OCI-LY7 (cell line): ENCODE measurements at regions not wholly inside any gene's neighbourhood (a gene's known extent, or its start where the extent isn't known, plus 50 kb on each side); places are given as distances from the start of the nearest gene placed in this dataset.
"Not testable (repeated sequence)": the region's sequence is repeated elsewhere in the genome, so short reads cannot be mapped to it uniquely, and the experiment has no call there.

Source experiments
- BruUV-seq: library from RNA; stranded (reverse); fragments of 400-500 nt; replicated peaks from 2 replicates; lab custom pipeline; 2021; lab: Mats Ljungman, UMichigan
- CTCF ChIA-PET: fragments of 300-600 bp; sonication (Branson Sonifier 250); formaldehyde crosslinking; loops from one replicate; lab custom pipeline; 2022; ENCODE audit warnings: antibody characterized with exemption; ENCODE audit not compliant: unreplicated experiment; lab: Charles Lee
- POLR2A ChIA-PET: fragments of 300-600 bp; sonication (Branson Sonifier 250); formaldehyde crosslinking; loops from one replicate; lab custom pipeline; 2022; ENCODE audit warnings: antibody characterized with exemption; lab: Charles Lee
- DNase-seq: peaks from one replicate; pipeline ENCODE4 v3.0.0-alpha.2; 2015; ENCODE audit warnings: low spot score
- H2AFZ ChIP-seq: fragments of 200-600 bp; sonication (generic), shearing (Covaris generic); 2 replicates; pipeline ENCODE4 v1.6.1; 2014; ENCODE audit warnings: mild to moderate bottlenecking, antibody characterized with exemption, low read length, moderate library complexity
- H3K27ac ChIP-seq: fragments of 200-600 bp; sonication (generic); 2 replicates; pipeline ENCODE4 v1.5.1; 2014; ENCODE audit warnings: mixed run types, low read depth, mild to moderate bottlenecking, moderate library complexity, low read length, inconsistent platforms; ENCODE audit not compliant: poor library complexity, severe bottlenecking
- H3K36me3 ChIP-seq: fragments of 200-600 bp; sonication (generic); 2 replicates; pipeline ENCODE4 v1.6.1; 2014; ENCODE audit warnings: mild to moderate bottlenecking, antibody characterized with exemption, low read length, moderate library complexity, mixed read lengths; ENCODE audit not compliant: insufficient read depth
- H3K4me1 ChIP-seq: fragments of 200-600 bp; sonication (generic); 2 replicates; pipeline ENCODE4 v1.5.1; 2014; ENCODE audit warnings: mild to moderate bottlenecking, low read length; ENCODE audit not compliant: insufficient read depth, poor library complexity, severe bottlenecking
- H3K4me2 ChIP-seq: fragments of 200-600 bp; sonication (generic); 2 replicates; pipeline ENCODE4 v1.6.1; 2014; ENCODE audit warnings: mild to moderate bottlenecking, low read length
- H3K4me3 ChIP-seq: fragments of 200-600 bp; sonication (generic); 2 replicates; pipeline ENCODE4 v1.5.1; 2014; ENCODE audit warnings: mild to moderate bottlenecking, low read depth, low read length; ENCODE audit not compliant: poor library complexity, severe bottlenecking
- H3K79me2 ChIP-seq: fragments of 200-600 bp; sonication (generic); 2 replicates; pipeline ENCODE4 v1.6.1; 2016; ENCODE audit warnings: low read depth, mild to moderate bottlenecking, low read length, moderate library complexity, mixed read lengths; ENCODE audit not compliant: insufficient read depth
- H3K9me2 ChIP-seq: fragments of 200-600 bp; sonication (generic); 2 replicates; pipeline ENCODE4 v1.6.1; 2016; ENCODE audit warnings: mild to moderate bottlenecking, low read length, mixed read lengths; ENCODE audit not compliant: insufficient read depth
- H3K9me3 ChIP-seq: fragments of 200-600 bp; sonication (generic); 2 replicates; pipeline ENCODE4 v1.6.1; 2014; ENCODE audit warnings: mild to moderate bottlenecking, mixed run types, low read length, mixed read lengths
- H4K20me1 ChIP-seq: fragments of 200-600 bp; sonication (generic); 2 replicates; pipeline ENCODE4 v1.6.1; 2014; ENCODE audit warnings: mild to moderate bottlenecking, antibody characterized with exemption, low read length, moderate library complexity, mixed read lengths; ENCODE audit not compliant: insufficient read depth
- EZH2phosphoT487 ChIP-seq: fragments of 200-600 bp; sonication (generic); IDR thresholded peaks from 2 replicates; pipeline ENCODE4 v1.6.1; 2018; ENCODE audit warnings: low read depth, borderline replicate concordance, mild to moderate bottlenecking, mixed run types, antibody characterized with exemption, low read length, moderate library complexity, mixed read lengths
- intact Hi-C: fragments of 100-400 bp; cut with micrococcal nuclease; formaldehyde crosslinking; loops from one replicate; pipeline ENCODE4 v1.10.0; 2022; ENCODE audit not compliant: unreplicated experiment
- TF ChIP-seq, protein P1 (sequence below): fragments of 200-600 bp; sonication (generic); conservative IDR thresholded peaks from 2 replicates; pipeline ENCODE4 v1.5.1; 2014; ENCODE audit warnings: mild to moderate bottlenecking, antibody characterized with exemption, low read length, moderate library complexity, mixed read lengths

DNA sequence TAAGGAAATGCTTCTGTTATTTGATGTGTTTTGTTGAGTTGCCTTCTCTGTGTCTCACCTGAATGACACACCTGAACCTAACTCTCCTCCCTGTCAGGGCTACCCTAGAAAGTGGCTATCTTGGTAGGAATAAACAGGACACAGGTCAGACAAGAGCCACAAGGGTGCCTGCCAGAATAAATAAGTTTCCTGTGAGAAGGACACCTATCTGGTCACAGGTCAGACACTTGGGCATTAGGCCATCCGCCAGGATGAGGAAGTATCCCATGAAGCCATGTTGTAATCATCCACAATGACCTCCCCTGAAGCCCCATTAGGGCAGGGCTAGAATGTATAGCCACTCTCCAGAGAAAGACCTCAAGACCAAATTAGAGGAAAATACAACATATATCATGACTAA is 318.8 kb downstream of the ZNF674 start:
- H3K9me2 ChIP-seq: no peaks in the 10 kb centered on the region
- no peaks in the 10 kb centered on the region for H3K79me2 ChIP-seq
- TF ChIP-seq, protein P1, sequence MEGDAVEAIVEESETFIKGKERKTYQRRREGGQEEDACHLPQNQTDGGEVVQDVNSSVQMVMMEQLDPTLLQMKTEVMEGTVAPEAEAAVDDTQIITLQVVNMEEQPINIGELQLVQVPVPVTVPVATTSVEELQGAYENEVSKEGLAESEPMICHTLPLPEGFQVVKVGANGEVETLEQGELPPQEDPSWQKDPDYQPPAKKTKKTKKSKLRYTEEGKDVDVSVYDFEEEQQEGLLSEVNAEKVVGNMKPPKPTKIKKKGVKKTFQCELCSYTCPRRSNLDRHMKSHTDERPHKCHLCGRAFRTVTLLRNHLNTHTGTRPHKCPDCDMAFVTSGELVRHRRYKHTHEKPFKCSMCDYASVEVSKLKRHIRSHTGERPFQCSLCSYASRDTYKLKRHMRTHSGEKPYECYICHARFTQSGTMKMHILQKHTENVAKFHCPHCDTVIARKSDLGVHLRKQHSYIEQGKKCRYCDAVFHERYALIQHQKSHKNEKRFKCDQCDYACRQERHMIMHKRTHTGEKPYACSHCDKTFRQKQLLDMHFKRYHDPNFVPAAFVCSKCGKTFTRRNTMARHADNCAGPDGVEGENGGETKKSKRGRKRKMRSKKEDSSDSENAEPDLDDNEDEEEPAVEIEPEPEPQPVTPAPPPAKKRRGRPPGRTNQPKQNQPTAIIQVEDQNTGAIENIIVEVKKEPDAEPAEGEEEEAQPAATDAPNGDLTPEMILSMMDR: no peak
- no peak for TF ChIP-seq EZH2phosphoT487
- no TSS peak for BruUV-seq
- no peaks in the 10 kb centered on the region for H3K4me1 ChIP-seq
- CTCF ChIA-PET: no interaction called here
- POLR2A ChIA-PET: no interaction called here
- no peak overlapping the region for H3K4me2 ChIP-seq
- no peak overlapping the region for H3K4me3 ChIP-seq
- no peaks in the 10 kb centered on the region for H4K20me1 ChIP-seq
- intact Hi-C loops: no loop called here
- H3K27ac ChIP-seq: no peak overlapping the region
- H3K36me3 ChIP-seq: no peaks in the 10 kb centered on the region
- H2AFZ ChIP-seq: no peak overlapping the region
- no peaks in the 10 kb centered on the region for H3K9me3 ChIP-seq
- DNase-seq: no peak

DNA sequence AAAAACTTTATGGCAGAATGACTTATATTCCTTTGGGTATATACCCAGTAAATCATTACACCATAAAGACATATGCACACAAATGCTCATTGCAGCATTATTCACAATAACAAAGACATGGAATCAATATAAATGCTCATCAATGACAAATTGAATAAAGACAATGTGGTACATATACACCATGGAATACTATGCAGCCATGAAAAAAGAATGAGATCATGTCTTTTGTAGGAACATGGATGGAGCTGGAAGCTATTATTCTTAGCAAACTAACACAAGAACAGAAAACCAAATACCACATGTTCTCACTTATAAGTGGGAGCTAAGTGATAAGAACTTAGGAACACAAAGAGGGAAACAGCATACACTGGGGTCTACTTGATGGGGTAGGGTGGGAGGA is 321.7 kb downstream of the ZNF674 start:
- CTCF ChIA-PET, H3K9me2 ChIP-seq, POLR2A ChIA-PET, BruUV-seq, intact Hi-C loops, H3K4me2 ChIP-seq, H3K4me1 ChIP-seq, DNase-seq, H2AFZ ChIP-seq, H3K79me2 ChIP-seq, H4K20me1 ChIP-seq, H3K27ac ChIP-seq, H3K4me3 ChIP-seq, H3K36me3 ChIP-seq, H3K9me3 ChIP-seq: not testable (repeated sequence)

DNA sequence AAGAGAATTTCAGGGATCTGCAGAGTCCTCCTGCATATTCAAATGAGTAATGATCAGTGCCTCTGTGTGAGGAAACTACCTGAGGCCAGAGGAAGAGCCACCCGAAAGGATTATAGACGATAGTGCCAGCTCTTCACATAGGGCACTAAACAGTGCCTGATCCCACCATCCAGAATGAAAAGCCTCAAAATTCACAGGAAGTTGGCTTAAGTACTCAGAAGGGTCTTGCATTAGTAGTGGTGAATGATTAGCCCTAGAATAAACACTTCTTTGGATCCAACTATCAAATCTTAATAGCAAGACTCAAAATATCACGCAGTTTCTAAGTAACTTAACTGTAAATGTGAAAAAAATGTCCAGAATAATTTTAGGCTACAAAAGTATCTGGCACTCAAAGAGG is 324.4 kb downstream of the ZNF674 start:
- Histone ChIP-seq H2AFZ (no peak overlapping the region), H3K79me2 (no peaks in the 10 kb centered on the region), H3K4me1 (no peaks in the 10 kb centered on the region), H3K27ac (no peak overlapping the region), H3K4me3 (no peak overlapping the region), H4K20me1 (no peaks in the 10 kb centered on the region), H3K4me2 (no peak overlapping the region), H3K9me2 (no peaks in the 10 kb centered on the region), H3K36me3 (no peaks in the 10 kb centered on the region), H3K9me3 (no peaks in the 10 kb centered on the region)
- TF ChIP-seq, protein P1: no peak
- no peak for TF ChIP-seq EZH2phosphoT487
- ChIA-PET POLR2A (no interaction called here), CTCF (no interaction called here)
- intact Hi-C loops: no loop called here
- no TSS peak for BruUV-seq
- DNase-seq: no peak
